ENCODE measurements at regions not wholly inside any gene's neighbourhood (a gene's known extent, or its start where the extent isn't known, plus 50 kb on each side); places are given as distances from the start of the nearest gene placed in this dataset.
A peak's percentile ranks its signal among the peaks of the same experiment; 100 is the strongest.

DNA sequence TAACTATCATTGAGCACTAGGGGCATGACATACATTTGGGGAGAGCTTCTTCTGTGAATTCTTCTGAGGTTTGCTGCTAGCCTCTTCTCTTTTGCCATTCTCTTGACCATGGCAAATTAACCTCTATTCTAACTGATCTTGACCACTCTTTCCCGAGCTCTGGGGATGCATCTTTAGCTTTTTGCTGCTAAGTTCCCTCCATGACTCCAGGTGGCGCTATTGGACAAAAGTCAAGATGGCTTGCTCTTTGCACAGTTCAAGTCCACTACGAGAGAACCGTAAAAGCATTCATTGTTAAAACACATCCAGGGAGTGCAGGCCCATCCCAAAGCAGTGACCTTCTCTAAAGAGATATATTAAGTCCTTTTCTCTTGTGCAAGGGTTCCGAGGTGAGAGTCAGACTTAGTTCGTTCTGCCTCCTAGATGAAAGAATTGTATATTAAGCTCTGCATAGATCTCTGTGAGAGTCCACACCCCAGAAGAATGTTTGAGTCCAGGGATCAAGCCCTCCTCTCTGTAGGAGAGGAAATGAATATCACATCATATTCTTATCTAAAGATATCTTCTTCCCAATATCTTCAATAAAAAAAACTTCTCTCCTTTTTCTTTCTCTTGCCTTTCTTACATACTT is 1152.9 kb upstream of the CDH6 start:
- no CpG with 5 or more reads among the region's 6 CpGs for WGBS (ENCODE audit: insufficient coverage, insufficient read length)
- no peaks in the 10 kb centered on the region for H3K36me3 ChIP-seq (ENCODE audit: control insufficient read depth, insufficient read depth, low read length)
- H3K4me1 ChIP-seq (ENCODE audit: control insufficient read depth, insufficient read depth, low read length) = no peaks in the 10 kb centered on the region
- no peak overlapping the region for H3K27ac ChIP-seq (ENCODE audit: low read length)
- H3K9me3 ChIP-seq (ENCODE audit: control insufficient read depth, insufficient read depth, low read length) = no peaks in the 10 kb centered on the region
- no peak overlapping the region for H3K4me3 ChIP-seq (ENCODE audit: low read length)
- H3K27me3 ChIP-seq (ENCODE audit: control insufficient read depth, insufficient read depth, low read length) = no peaks in the 10 kb centered on the region
- peak; percentile 70 for DNase-seq (ENCODE audit: low read depth, low spot score)

DNA sequence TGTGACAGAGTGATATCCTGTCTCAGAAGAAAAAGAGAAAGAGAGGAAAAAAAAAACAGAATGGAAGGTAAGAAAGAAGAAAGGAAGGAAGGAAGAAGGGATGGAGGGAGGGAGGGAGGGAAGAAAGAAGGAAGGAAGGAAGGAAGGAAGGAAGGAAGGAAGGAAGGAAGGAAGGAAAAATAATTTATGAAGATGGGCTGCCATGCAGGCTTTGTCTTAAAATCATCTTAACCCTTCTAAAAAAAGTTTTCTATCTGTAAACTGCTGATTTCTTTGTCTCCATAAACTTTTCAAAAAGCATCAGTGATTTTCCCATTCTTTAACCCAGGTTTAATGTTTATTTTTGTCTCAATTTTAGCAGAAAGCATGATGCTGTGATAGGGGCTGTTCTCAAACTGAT is 1154.1 kb upstream of the CDH6 start:
- no peak for DNase-seq (ENCODE audit: low read depth, low spot score)
- H3K36me3 ChIP-seq (ENCODE audit: control insufficient read depth, insufficient read depth, low read length) = no peaks in the 10 kb centered on the region
- H3K27me3 ChIP-seq (ENCODE audit: control insufficient read depth, insufficient read depth, low read length) = no peaks in the 10 kb centered on the region
- no peaks in the 10 kb centered on the region for H3K9me3 ChIP-seq (ENCODE audit: control insufficient read depth, insufficient read depth, low read length)
- H3K4me3 ChIP-seq (ENCODE audit: low read length) = no peak overlapping the region
- no peaks in the 10 kb centered on the region for H3K4me1 ChIP-seq (ENCODE audit: control insufficient read depth, insufficient read depth, low read length)
- no peak overlapping the region for H3K27ac ChIP-seq (ENCODE audit: low read length)

DNA sequence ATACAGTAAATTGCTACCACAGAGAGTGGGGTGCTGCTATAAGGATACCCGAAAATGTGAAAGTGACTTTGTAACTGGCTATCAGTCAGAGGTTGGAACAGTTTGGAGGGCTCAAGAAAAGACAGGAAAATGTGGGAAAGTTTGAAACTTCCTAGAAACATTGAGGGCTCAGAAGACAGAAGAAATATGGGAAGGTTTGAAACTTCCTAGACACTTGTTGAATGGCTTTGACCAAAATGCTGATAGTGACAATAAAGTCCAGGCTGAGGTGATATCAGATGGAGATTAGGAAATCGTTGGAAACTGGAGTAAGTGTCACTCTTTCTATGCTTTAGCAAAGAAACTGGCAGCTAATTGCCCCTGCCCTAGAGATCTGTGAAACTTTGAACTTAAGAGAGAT is 1158.6 kb upstream of the CDH6 start:
- Histone ChIP-seq H3K36me3 (ENCODE audit: control insufficient read depth, insufficient read depth, low read length) (no peaks in the 10 kb centered on the region), H3K9me3 (ENCODE audit: control insufficient read depth, insufficient read depth, low read length) (no peaks in the 10 kb centered on the region), H3K4me3 (ENCODE audit: low read length) (no peak overlapping the region), H3K4me1 (ENCODE audit: control insufficient read depth, insufficient read depth, low read length) (no peaks in the 10 kb centered on the region), H3K27me3 (ENCODE audit: control insufficient read depth, insufficient read depth, low read length) (no peaks in the 10 kb centered on the region), H3K27ac (ENCODE audit: low read length) (no peak overlapping the region)
- WGBS (ENCODE audit: insufficient coverage, insufficient read length) = no CpG with 5 or more reads among the region's 2 CpGs
- DNase-seq (ENCODE audit: low read depth, low spot score) = no peak

DNA sequence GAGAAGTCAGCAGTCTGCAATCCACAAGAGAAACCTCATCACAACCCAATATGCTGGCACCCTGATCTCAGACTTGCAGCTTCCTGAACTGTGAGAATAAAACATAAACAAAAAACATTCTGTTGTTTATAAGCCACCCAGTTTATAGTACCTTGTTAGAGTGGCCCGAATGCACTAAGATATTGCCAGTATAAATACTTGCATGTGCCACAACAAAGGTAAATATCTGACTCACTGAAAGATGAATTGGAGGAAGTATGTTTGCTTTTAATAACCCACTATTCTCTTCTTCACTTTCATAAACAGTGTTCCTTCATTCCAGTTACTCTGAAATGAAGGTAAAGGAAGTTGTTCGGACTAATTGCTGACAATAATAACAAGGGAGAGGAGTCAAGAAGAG is 1163.4 kb upstream of the CDH6 start:
- no peaks in the 10 kb centered on the region for H3K4me1 ChIP-seq (ENCODE audit: control insufficient read depth, insufficient read depth, low read length)
- H3K27me3 ChIP-seq (ENCODE audit: control insufficient read depth, insufficient read depth, low read length) = no peaks in the 10 kb centered on the region
- no peak overlapping the region for H3K27ac ChIP-seq (ENCODE audit: low read length)
- WGBS (ENCODE audit: insufficient coverage, insufficient read length) = no CpG with 5 or more reads among the region's 2 CpGs
- H3K4me3 ChIP-seq (ENCODE audit: low read length) = no peak overlapping the region
- H3K36me3 ChIP-seq (ENCODE audit: control insufficient read depth, insufficient read depth, low read length) = no peaks in the 10 kb centered on the region
- no peaks in the 10 kb centered on the region for H3K9me3 ChIP-seq (ENCODE audit: control insufficient read depth, insufficient read depth, low read length)
- no peak for DNase-seq (ENCODE audit: low read depth, low spot score)

DNA sequence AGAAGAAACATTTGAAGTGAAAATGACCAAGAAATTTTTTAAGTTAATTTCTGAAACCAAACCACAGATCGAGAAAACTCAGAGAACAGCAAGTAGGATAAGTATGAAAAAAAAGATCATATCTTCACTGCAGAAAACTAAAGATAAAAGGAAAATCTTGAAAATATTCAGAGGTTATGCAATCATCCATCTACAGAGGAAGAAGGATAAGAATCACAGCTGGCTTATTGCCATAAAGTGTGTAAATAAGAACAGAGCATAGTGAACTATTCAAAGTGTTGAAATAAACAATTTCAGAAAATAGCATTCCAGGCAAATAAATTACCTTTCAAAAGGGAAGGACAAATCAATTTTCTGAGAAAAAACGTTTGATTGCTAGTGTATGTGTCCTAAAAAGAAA is 1191.7 kb upstream of the CDH6 start:
- no peaks in the 10 kb centered on the region for H3K27me3 ChIP-seq (ENCODE audit: control insufficient read depth, insufficient read depth, low read length)
- H3K4me1 ChIP-seq (ENCODE audit: control insufficient read depth, insufficient read depth, low read length) = no peaks in the 10 kb centered on the region
- H3K36me3 ChIP-seq (ENCODE audit: control insufficient read depth, insufficient read depth, low read length) = no peaks in the 10 kb centered on the region
- DNase-seq (ENCODE audit: low read depth, low spot score) = no peak
- no CpG with 5 or more reads among the region's 2 CpGs for WGBS (ENCODE audit: insufficient coverage, insufficient read length)
- H3K27ac ChIP-seq (ENCODE audit: low read length) = no peak overlapping the region
- H3K4me3 ChIP-seq (ENCODE audit: low read length) = no peak overlapping the region
- H3K9me3 ChIP-seq (ENCODE audit: control insufficient read depth, insufficient read depth, low read length) = no peaks in the 10 kb centered on the region

DNA sequence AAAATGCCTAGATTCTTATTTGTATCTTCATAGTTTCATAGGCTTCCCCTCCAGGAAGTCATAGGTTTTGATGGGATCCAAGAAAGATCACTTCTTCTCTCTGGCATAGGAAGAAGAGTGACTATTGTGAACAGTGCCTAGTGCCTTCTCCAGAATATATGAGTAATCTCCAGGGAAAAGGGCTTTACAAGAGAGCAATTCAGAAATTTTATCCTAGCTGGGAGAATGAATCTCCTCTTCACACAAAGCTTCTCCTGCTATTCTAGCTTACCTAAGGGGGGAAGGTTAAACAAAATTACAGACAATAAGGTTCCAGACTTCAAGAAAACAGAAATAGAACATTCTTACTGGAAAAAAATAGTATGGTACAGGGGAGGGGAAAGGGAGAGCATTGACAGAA is 1193.3 kb upstream of the CDH6 start:
- no peaks in the 10 kb centered on the region for H3K36me3 ChIP-seq (ENCODE audit: control insufficient read depth, insufficient read depth, low read length)
- no peaks in the 10 kb centered on the region for H3K27me3 ChIP-seq (ENCODE audit: control insufficient read depth, insufficient read depth, low read length)
- H3K9me3 ChIP-seq (ENCODE audit: control insufficient read depth, insufficient read depth, low read length) = no peaks in the 10 kb centered on the region
- no peak for DNase-seq (ENCODE audit: low read depth, low spot score)
- no peak overlapping the region for H3K27ac ChIP-seq (ENCODE audit: low read length)
- H3K4me3 ChIP-seq (ENCODE audit: low read length) = no peak overlapping the region
- H3K4me1 ChIP-seq (ENCODE audit: control insufficient read depth, insufficient read depth, low read length) = no peaks in the 10 kb centered on the region

DNA sequence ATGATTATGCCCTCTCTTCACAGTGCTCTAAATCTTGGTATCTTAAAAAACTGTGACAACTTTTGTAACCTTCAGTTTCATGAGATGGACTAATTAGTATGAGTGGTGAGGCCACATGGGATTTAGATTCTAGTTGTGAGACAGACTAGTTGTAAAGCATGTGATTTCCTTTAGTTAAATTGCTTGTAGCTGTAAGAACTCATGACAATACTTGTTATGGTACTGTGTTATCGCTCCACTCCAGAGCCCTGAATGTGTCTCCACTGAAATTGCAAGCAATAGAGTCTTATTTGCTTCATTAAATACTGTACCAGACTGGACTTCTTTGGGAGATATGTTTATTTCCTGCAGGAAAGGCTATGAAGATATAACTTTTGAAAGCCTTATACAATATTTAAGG is 1198.3 kb upstream of the CDH6 start:
- Histone ChIP-seq H3K36me3 (ENCODE audit: control insufficient read depth, insufficient read depth, low read length) (no peaks in the 10 kb centered on the region), H3K4me1 (ENCODE audit: control insufficient read depth, insufficient read depth, low read length) (no peaks in the 10 kb centered on the region), H3K27me3 (ENCODE audit: control insufficient read depth, insufficient read depth, low read length) (no peaks in the 10 kb centered on the region), H3K27ac (ENCODE audit: low read length) (no peak overlapping the region), H3K9me3 (ENCODE audit: control insufficient read depth, insufficient read depth, low read length) (no peaks in the 10 kb centered on the region), H3K4me3 (ENCODE audit: low read length) (no peak overlapping the region)
- no CpG with 5 or more reads among the region's 1 CpG for WGBS (ENCODE audit: insufficient coverage, insufficient read length)
- no peak for DNase-seq (ENCODE audit: low read depth, low spot score)

DNA sequence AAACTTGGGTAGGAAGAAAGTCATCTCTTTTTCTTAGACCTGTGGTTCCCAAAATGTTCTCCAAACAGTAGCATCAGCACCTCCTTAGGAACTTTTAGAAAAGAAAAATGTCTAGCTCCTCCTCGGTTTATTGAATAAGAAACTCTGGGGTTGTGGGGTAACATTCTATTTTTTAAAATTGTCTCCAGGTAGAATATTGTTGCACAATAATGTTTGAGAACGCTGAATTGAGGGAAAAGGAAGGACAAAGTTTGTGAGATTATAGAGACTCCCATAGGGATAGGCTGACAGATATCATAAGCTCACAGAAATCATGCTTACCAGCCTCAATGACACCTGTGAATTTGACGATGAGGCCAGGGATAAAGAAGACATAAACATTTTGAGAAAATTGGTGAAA is 1199.0 kb upstream of the CDH6 start:
- no peaks in the 10 kb centered on the region for H3K27me3 ChIP-seq (ENCODE audit: control insufficient read depth, insufficient read depth, low read length)
- H3K4me1 ChIP-seq (ENCODE audit: control insufficient read depth, insufficient read depth, low read length) = no peaks in the 10 kb centered on the region
- DNase-seq (ENCODE audit: low read depth, low spot score) = no peak
- H3K27ac ChIP-seq (ENCODE audit: low read length) = no peak overlapping the region
- no peaks in the 10 kb centered on the region for H3K9me3 ChIP-seq (ENCODE audit: control insufficient read depth, insufficient read depth, low read length)
- no peaks in the 10 kb centered on the region for H3K36me3 ChIP-seq (ENCODE audit: control insufficient read depth, insufficient read depth, low read length)
- H3K4me3 ChIP-seq (ENCODE audit: low read length) = no peak overlapping the region
- no CpG with 5 or more reads among the region's 3 CpGs for WGBS (ENCODE audit: insufficient coverage, insufficient read length)

DNA sequence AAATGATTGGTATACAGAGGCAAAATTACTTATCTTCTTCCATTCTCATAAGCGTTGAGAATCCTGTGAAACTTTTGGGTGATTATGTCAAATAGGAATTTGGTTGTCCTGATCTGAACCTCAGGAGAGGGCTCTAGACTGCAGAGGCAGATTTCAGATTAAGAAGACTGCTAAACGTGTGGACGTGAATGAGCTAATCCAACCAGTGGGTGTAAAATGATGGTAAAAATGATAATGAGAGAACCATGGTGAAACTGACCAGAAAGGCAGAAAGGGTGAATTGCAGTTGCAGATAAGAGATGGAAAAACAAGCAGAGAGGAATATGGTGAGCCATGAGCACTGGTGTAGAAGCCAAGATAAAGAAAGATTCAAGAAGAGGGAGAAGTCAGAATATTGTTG is 1200.2 kb upstream of the CDH6 start:
- Histone ChIP-seq H3K4me1 (ENCODE audit: control insufficient read depth, insufficient read depth, low read length) (no peaks in the 10 kb centered on the region), H3K27me3 (ENCODE audit: control insufficient read depth, insufficient read depth, low read length) (no peaks in the 10 kb centered on the region), H3K36me3 (ENCODE audit: control insufficient read depth, insufficient read depth, low read length) (no peaks in the 10 kb centered on the region), H3K4me3 (ENCODE audit: low read length) (no peak overlapping the region), H3K27ac (ENCODE audit: low read length) (no peak overlapping the region), H3K9me3 (ENCODE audit: control insufficient read depth, insufficient read depth, low read length) (no peaks in the 10 kb centered on the region)
- no CpG with 5 or more reads among the region's 3 CpGs for WGBS (ENCODE audit: insufficient coverage, insufficient read length)
- DNase-seq (ENCODE audit: low read depth, low spot score) = no peak

DNA sequence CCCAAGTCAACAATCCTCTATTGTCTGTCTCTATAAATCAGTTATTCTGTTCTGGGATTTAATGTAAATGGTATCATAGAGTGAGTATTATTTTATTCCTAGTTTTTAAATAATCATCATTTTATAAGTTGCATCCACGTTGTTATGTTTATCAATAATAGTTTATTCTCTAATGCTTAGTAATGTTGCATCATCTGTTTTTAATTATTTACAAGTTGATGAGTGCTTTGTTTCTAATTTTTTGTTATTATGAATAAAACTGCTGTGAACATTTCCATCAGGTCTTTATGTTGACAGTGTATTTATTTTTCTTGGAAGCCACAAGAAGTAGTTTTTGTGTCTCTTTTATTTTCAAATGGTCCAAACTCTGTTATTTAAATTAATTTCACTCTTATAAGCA is 1201.2 kb upstream of the CDH6 start:
- WGBS (ENCODE audit: insufficient coverage, insufficient read length) = no CpG with 5 or more reads among the region's 1 CpG
- Histone ChIP-seq H3K4me3 (ENCODE audit: low read length) (no peak overlapping the region), H3K27ac (ENCODE audit: low read length) (no peak overlapping the region), H3K4me1 (ENCODE audit: control insufficient read depth, insufficient read depth, low read length) (no peaks in the 10 kb centered on the region), H3K9me3 (ENCODE audit: control insufficient read depth, insufficient read depth, low read length) (no peaks in the 10 kb centered on the region), H3K27me3 (ENCODE audit: control insufficient read depth, insufficient read depth, low read length) (no peaks in the 10 kb centered on the region), H3K36me3 (ENCODE audit: control insufficient read depth, insufficient read depth, low read length) (no peaks in the 10 kb centered on the region)
- DNase-seq (ENCODE audit: low read depth, low spot score) = no peak

DNA sequence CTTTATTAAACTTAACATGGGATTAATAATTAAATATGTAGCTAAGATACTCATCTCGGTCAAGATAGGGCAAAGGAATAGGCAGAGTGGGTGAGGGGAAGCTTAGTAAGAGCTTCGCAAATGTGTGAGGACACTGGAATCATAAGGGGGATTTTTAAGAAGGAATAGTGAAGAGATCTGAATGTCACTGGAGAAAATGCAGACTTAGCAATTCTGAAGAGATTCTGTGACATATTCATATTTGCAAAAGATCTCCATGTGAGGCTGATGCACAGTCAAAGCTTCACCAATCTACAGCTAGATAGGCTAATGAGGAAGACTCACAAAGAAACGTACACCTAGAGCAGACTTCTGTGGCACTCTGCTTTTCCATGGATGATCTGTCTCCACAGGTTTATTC is 1202.8 kb upstream of the CDH6 start:
- H3K4me1 ChIP-seq (ENCODE audit: control insufficient read depth, insufficient read depth, low read length) = no peaks in the 10 kb centered on the region
- H3K36me3 ChIP-seq (ENCODE audit: control insufficient read depth, insufficient read depth, low read length) = no peaks in the 10 kb centered on the region
- H3K9me3 ChIP-seq (ENCODE audit: control insufficient read depth, insufficient read depth, low read length) = no peaks in the 10 kb centered on the region
- no CpG with 5 or more reads among the region's 3 CpGs for WGBS (ENCODE audit: insufficient coverage, insufficient read length)
- H3K27ac ChIP-seq (ENCODE audit: low read length) = no peak overlapping the region
- H3K27me3 ChIP-seq (ENCODE audit: control insufficient read depth, insufficient read depth, low read length) = no peaks in the 10 kb centered on the region
- no peak overlapping the region for H3K4me3 ChIP-seq (ENCODE audit: low read length)
- DNase-seq (ENCODE audit: low read depth, low spot score) = no peak

Measured in iPS DF 6.9 (cell line).